HG03378 (cell line): ENCODE measurements at regions not wholly inside any gene's neighbourhood (a gene's known extent, or its start where the extent isn't known, plus 50 kb on each side); places are given as distances from the start of the nearest gene placed in this dataset.
"Not testable (repeated sequence)": the region's sequence is repeated elsewhere in the genome, so short reads cannot be mapped to it uniquely, and the experiment has no call there.

Experiments used
- ATAC-seq: cut with Tn5 transposase; IDR thresholded peaks from one replicate; pipeline ENCODE4 v1.9.1; 2021; ENCODE audit warnings: mild to moderate bottlenecking, moderate library complexity; ENCODE audit not compliant: unreplicated experiment

GRCh38 chr3:109648027-109648426 lies 310.7 kb upstream of the DPPA4 start:
- ATAC-seq, result no peak

GRCh38 chr3:109656225-109656624 lies 318.9 kb upstream of the DPPA4 start:
- ATAC-seq, result no peak

GRCh38 chr3:109678600-109678999 lies 341.3 kb upstream of the DPPA4 start:
- no peak for ATAC-seq

- no peak for ATAC-seq
Observed at GRCh38 chr3:109679664-109680063, 342.3 kb upstream of the DPPA4 start.

GRCh38 chr3:109683746-109684145 lies 346.4 kb upstream of the DPPA4 start:
- no peak for ATAC-seq

GRCh38 chr3:109685084-109686079 lies 348.0 kb upstream of the DPPA4 start:
- no peak for ATAC-seq

GRCh38 chr3:109687626-109688025 lies 350.3 kb upstream of the DPPA4 start:
- no peak for ATAC-seq

- ATAC-seq, result no peak
Observed at GRCh38 chr3:109696932-109697331, 359.6 kb upstream of the DPPA4 start.

GRCh38 chr3:109702252-109702651 lies 364.9 kb upstream of the DPPA4 start:
- peak; percentile 94 for ATAC-seq

GRCh38 chr3:109702976-109703375 lies 365.6 kb upstream of the DPPA4 start:
- ATAC-seq, result no peak

- ATAC-seq, result not testable (repeated sequence)
Observed at GRCh38 chr3:109705133-109705532, 367.8 kb upstream of the DPPA4 start.

GRCh38 chr3:109707617-109708016 lies 370.3 kb upstream of the DPPA4 start:
- ATAC-seq, result no peak

GRCh38 chr3:109713288-109713687 lies 375.9 kb upstream of the DPPA4 start:
- no peak for ATAC-seq

- no peak for ATAC-seq
Observed at GRCh38 chr3:109715707-109716106, 378.4 kb upstream of the DPPA4 start.

GRCh38 chr3:109718850-109719249 lies 381.5 kb upstream of the DPPA4 start:
- ATAC-seq, result no peak

- no peak for ATAC-seq
Observed at GRCh38 chr3:109728861-109729494, 391.6 kb upstream of the DPPA4 start.

- ATAC-seq, result peak; percentile 97
Observed at GRCh38 chr3:109731639-109732473, 394.5 kb upstream of the DPPA4 start.

GRCh38 chr3:109743981-109744380 lies 406.6 kb upstream of the DPPA4 start:
- ATAC-seq, result no peak

GRCh38 chr3:109772520-109772919 lies 435.2 kb upstream of the DPPA4 start:
- ATAC-seq, result no peak

GRCh38 chr3:109774108-109774507 lies 436.8 kb upstream of the DPPA4 start:
- no peak for ATAC-seq

GRCh38 chr3:109784285-109784684 lies 446.9 kb upstream of the DPPA4 start:
- ATAC-seq, result no peak
